ENCODE measurements at regions not wholly inside any gene's neighbourhood (a gene's known extent, or its start where the extent isn't known, plus 50 kb on each side); places are given as distances from the start of the nearest gene placed in this dataset.

DNA sequence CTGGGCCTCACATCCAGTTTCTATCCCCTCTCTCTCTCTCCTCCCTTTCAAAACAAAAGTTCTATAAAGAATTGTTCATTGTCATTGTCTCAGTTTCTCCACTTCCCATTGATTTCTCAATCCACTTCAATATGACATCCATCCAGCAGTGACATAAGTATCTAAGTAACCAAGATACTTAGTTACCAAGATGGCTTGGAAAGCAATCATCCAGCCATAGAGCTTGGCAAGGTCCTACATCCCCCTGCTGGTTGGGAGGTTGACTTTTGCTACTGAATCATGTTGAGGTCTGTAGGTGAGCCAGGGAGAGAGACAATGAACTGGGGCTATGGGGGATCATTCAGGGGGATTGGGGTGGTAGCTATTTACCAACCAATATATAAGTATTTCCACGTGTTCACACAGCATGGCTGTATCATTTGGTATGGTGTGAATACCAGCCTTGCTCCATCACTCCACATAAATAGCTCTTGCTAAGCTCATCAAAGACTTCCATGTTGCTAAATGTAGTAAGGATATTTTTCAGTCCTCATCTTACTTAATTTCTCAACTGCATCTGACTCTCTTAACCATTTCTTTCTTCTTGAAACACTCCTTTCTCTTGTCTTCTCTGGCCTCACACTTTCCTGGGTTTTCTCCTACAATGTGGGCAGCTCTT, 58.8 kb upstream of the NTRK3 start:
- TF ChIP-seq, protein P1, sequence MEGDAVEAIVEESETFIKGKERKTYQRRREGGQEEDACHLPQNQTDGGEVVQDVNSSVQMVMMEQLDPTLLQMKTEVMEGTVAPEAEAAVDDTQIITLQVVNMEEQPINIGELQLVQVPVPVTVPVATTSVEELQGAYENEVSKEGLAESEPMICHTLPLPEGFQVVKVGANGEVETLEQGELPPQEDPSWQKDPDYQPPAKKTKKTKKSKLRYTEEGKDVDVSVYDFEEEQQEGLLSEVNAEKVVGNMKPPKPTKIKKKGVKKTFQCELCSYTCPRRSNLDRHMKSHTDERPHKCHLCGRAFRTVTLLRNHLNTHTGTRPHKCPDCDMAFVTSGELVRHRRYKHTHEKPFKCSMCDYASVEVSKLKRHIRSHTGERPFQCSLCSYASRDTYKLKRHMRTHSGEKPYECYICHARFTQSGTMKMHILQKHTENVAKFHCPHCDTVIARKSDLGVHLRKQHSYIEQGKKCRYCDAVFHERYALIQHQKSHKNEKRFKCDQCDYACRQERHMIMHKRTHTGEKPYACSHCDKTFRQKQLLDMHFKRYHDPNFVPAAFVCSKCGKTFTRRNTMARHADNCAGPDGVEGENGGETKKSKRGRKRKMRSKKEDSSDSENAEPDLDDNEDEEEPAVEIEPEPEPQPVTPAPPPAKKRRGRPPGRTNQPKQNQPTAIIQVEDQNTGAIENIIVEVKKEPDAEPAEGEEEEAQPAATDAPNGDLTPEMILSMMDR (IDR thresholded peaks at IDR 0.05; ENCODE audit: low read depth, low read length, poor library complexity, severe bottlenecking) = no peak
- TF ChIP-seq EZH2phosphoT487 (IDR thresholded peaks at IDR 0.05; ENCODE audit: borderline replicate concordance, low read length) = no peak

All from DOHH2 (cell line).